SU-DHL-6 (cell line): ENCODE measurements at regions not wholly inside any gene's neighbourhood (a gene's known extent, or its start where the extent isn't known, plus 50 kb on each side); places are given as distances from the start of the nearest gene placed in this dataset.

Experiments
- CTCF ChIP-seq: fragments of 200-600 bp; sonication (generic); IDR thresholded peaks from one replicate; pipeline ENCODE4 v1.5.1; 2017; ENCODE audit warnings: antibody characterized with exemption, mild to moderate bottlenecking, low read length, moderate library complexity; ENCODE audit not compliant: insufficient read depth, poor library complexity, severe bottlenecking
- EZH2phosphoT487 ChIP-seq: fragments of 200-600 bp; sonication (generic), shearing (Covaris generic); conservative IDR thresholded peaks from 2 replicates; pipeline ENCODE4 v1.6.1; 2018; ENCODE audit warnings: mild to moderate bottlenecking, antibody characterized with exemption, low read length, moderate library complexity, mixed read lengths

DNA sequence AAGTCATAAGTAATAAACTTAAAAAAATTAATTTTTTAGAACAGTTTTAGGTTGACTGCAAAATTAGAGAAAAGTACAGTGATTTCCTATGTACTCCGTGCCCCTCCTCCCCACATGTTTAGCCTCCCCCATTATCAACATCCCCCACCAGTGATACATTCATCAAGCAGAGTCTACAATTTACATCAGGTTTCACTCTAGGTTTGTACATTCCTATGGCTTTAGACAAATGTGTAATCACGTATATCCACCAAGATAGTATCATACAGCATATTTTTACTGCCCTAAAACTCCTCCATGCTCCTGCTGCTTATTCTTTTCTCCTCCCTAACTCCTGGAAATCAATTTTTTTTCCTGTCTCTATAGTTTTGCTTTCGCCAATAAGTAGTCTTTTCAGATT is 438.7 kb downstream of the LRFN5 start:
- TF ChIP-seq CTCF (no peak), EZH2phosphoT487 (no peak)
